ENCODE measurements at regions not wholly inside any gene's neighbourhood (a gene's known extent, or its start where the extent isn't known, plus 50 kb on each side); places are given as distances from the start of the nearest gene placed in this dataset.

DNA sequence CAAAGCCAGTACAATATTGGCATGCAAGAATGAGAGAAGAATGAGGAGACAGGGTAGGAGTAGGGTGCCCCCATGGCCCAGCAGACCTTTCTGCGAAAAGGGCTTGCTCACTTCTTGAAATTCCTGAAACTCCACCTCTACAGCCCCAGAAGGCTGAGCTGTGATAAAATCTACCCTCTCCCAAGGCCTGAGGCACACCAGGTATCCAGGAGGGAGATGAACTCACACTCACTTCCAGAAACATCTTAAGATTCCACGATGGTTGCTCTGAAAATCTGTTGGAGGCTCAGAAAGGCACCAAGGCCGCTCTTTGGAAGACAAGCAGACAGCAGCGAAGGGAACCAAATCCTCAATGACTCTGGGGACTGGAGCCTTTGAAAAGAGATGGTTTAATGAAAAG lies 297.5 kb downstream of the UACA start:
- ATAC-seq, result no peak
- H3K36me3 ChIP-seq, result no peaks in the 10 kb centered on the region
- intact Hi-C loops (cut with DNase I), result no loop called here
- peaks cover 4 to 19% of the 10 kb centered on the region in 2 donors for H3K4me1 ChIP-seq
- TF ChIP-seq, protein P1, sequence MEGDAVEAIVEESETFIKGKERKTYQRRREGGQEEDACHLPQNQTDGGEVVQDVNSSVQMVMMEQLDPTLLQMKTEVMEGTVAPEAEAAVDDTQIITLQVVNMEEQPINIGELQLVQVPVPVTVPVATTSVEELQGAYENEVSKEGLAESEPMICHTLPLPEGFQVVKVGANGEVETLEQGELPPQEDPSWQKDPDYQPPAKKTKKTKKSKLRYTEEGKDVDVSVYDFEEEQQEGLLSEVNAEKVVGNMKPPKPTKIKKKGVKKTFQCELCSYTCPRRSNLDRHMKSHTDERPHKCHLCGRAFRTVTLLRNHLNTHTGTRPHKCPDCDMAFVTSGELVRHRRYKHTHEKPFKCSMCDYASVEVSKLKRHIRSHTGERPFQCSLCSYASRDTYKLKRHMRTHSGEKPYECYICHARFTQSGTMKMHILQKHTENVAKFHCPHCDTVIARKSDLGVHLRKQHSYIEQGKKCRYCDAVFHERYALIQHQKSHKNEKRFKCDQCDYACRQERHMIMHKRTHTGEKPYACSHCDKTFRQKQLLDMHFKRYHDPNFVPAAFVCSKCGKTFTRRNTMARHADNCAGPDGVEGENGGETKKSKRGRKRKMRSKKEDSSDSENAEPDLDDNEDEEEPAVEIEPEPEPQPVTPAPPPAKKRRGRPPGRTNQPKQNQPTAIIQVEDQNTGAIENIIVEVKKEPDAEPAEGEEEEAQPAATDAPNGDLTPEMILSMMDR (IDR thresholded peaks at IDR 0.05), result no peak
- H3K4me3 ChIP-seq, result no peak overlapping the region
- DNase-seq, result no peak
- H3K27me3 ChIP-seq, result peaks cover 0 to 14% of the 10 kb centered on the region in 2 donors
- H3K27ac ChIP-seq, result no peak overlapping the region
- H3K9me3 ChIP-seq, result no peaks in the 10 kb centered on the region

GRCh38 chr15:70463453-70463834 lies 299.9 kb downstream of the UACA start:
- no peak for ATAC-seq
- no peak overlapping the region for H3K4me3 ChIP-seq
- H3K27ac ChIP-seq, result peak overlapping the region in 1 of 2 donors; percentile 31
- peaks cover 4 to 34% of the 10 kb centered on the region in 2 donors for H3K4me1 ChIP-seq
- intact Hi-C loops (cut with DNase I), result no loop called here
- no peaks in the 10 kb centered on the region for H3K9me3 ChIP-seq
- TF ChIP-seq, protein P1 (IDR thresholded peaks at IDR 0.05), result no peak
- DNase-seq, result no peak
- no peaks in the 10 kb centered on the region for H3K27me3 ChIP-seq
- no peaks in the 10 kb centered on the region for H3K36me3 ChIP-seq

GRCh38 chr15:70461992-70462391 lies 301.4 kb downstream of the UACA start:
- Histone ChIP-seq H3K36me3 (no peaks in the 10 kb centered on the region), H3K4me1 (peaks cover 4 to 34% of the 10 kb centered on the region in 2 donors), H3K9me3 (no peaks in the 10 kb centered on the region), H3K27me3 (no peaks in the 10 kb centered on the region), H3K27ac (no peak overlapping the region), H3K4me3 (no peak overlapping the region)
- DNase-seq, result no peak
- intact Hi-C loops (cut with DNase I), result no loop called here
- no peak for ATAC-seq
- TF ChIP-seq, protein P1 (IDR thresholded peaks at IDR 0.05), result no peak

- DNase-seq (no peak), ATAC-seq (no peak)
- Histone ChIP-seq H3K36me3 (no peaks in the 10 kb centered on the region), H3K27me3 (no peaks in the 10 kb centered on the region), H3K27ac (no peak overlapping the region), H3K4me1 (peaks cover 4 to 34% of the 10 kb centered on the region in 2 donors), H3K9me3 (no peaks in the 10 kb centered on the region), H3K4me3 (no peak overlapping the region)
- TF ChIP-seq, protein P1 (IDR thresholded peaks at IDR 0.05), result no peak
- intact Hi-C loops (cut with DNase I), result no loop called here
These were observed 302.3 kb downstream of the UACA start for GRCh38 chr15:70461017-70461416.

DNA sequence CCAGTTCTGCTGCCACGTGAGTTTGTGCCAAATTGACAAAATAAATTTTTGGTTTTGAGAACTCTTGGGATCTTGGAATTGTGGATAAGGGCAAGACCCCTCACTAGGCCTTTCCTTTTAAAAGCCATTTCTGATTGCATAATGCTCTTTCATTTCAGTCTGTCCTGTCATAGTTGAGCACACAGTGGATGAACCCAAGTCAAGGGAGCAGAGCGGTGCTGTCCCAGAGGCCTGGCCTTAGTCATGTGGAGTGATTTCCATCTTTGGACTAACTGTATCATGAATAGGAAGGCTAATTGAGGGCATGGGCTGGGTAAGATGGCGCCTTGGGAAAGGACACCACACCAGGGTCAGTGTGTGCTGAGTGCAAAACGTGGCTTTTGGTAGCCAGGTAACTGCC lies 304.0 kb downstream of the UACA start:
- H3K4me1 ChIP-seq, result peaks cover 4 to 34% of the 10 kb centered on the region in 2 donors
- H3K4me3 ChIP-seq, result no peak overlapping the region
- TF ChIP-seq, protein P1 (IDR thresholded peaks at IDR 0.05), result no peak
- ATAC-seq (no peak), DNase-seq (no peak)
- no peaks in the 10 kb centered on the region for H3K9me3 ChIP-seq
- no peaks in the 10 kb centered on the region for H3K27me3 ChIP-seq
- H3K27ac ChIP-seq, result no peak overlapping the region
- H3K36me3 ChIP-seq, result no peaks in the 10 kb centered on the region
- intact Hi-C loops (cut with DNase I), result no loop called here
